ENCODE measurements at regions not wholly inside any gene's neighbourhood (a gene's known extent, or its start where the extent isn't known, plus 50 kb on each side); places are given as distances from the start of the nearest gene placed in this dataset.

DNA sequence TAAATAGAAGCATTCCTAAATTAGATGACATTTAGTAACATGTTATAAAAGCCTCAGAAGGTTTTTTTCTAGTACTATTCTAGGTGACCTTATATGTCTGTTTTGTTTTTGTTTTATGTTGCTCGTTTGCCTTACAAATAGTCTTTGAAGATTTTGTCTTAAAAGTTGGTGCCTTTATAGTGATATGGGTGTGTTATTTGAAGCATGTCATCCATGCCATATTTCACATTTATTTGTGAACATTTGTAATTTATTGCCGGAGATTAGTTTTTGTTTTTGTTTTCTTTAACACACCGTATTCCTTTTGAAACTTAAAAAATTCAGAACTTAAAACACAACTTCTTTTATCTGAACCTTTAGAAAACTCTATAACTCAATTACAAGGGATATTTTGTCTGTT lies 422.8 kb upstream of the PCDH9 start:
- H3K4me3 ChIP-seq: no peak overlapping the region
- intact Hi-C loops (cut with DNase I): no loop called here
- H3K9me3 ChIP-seq: no peaks in the 10 kb centered on the region
- H3K27ac ChIP-seq: no peak overlapping the region
- no peak for DNase-seq
- TF ChIP-seq, protein P1, sequence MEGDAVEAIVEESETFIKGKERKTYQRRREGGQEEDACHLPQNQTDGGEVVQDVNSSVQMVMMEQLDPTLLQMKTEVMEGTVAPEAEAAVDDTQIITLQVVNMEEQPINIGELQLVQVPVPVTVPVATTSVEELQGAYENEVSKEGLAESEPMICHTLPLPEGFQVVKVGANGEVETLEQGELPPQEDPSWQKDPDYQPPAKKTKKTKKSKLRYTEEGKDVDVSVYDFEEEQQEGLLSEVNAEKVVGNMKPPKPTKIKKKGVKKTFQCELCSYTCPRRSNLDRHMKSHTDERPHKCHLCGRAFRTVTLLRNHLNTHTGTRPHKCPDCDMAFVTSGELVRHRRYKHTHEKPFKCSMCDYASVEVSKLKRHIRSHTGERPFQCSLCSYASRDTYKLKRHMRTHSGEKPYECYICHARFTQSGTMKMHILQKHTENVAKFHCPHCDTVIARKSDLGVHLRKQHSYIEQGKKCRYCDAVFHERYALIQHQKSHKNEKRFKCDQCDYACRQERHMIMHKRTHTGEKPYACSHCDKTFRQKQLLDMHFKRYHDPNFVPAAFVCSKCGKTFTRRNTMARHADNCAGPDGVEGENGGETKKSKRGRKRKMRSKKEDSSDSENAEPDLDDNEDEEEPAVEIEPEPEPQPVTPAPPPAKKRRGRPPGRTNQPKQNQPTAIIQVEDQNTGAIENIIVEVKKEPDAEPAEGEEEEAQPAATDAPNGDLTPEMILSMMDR (IDR thresholded peaks at IDR 0.05): no peak
- no peak for TF ChIP-seq POLR2A (IDR thresholded peaks at IDR 0.05)
- peaks cover 0 to 3% (median 0%) of the 10 kb centered on the region in 12 donors for H3K4me1 ChIP-seq
- H3K27me3 ChIP-seq: no peaks in the 10 kb centered on the region
- H3K36me3 ChIP-seq: no peaks in the 10 kb centered on the region
- no peak for ATAC-seq
- WGBS, 4 donors: 66 to 76% (median 69%) methylated on average over 3 of the region's 3 CpGs

GRCh38 chr13:67651908-67652465 lies 421.9 kb upstream of the PCDH9 start:
- 29 to 40% (median 32%) methylated on average over 3 of the region's 3 CpGs for WGBS, 4 donors
- no peak for TF ChIP-seq POLR2A (IDR thresholded peaks at IDR 0.05)
- TF ChIP-seq, protein P1 (IDR thresholded peaks at IDR 0.05): no peak
- peaks cover 0 to 2% (median 0%) of the 10 kb centered on the region in 12 donors for H3K9me3 ChIP-seq
- no peaks in the 10 kb centered on the region for H3K36me3 ChIP-seq
- no peak overlapping the region for H3K27ac ChIP-seq
- H3K4me3 ChIP-seq: no peak overlapping the region
- no peaks in the 10 kb centered on the region for H3K27me3 ChIP-seq
- ATAC-seq: no peak
- H3K4me1 ChIP-seq: peaks cover 0 to 3% (median 0%) of the 10 kb centered on the region in 12 donors
- intact Hi-C loops (cut with DNase I): no loop called here
- DNase-seq: no peak

DNA sequence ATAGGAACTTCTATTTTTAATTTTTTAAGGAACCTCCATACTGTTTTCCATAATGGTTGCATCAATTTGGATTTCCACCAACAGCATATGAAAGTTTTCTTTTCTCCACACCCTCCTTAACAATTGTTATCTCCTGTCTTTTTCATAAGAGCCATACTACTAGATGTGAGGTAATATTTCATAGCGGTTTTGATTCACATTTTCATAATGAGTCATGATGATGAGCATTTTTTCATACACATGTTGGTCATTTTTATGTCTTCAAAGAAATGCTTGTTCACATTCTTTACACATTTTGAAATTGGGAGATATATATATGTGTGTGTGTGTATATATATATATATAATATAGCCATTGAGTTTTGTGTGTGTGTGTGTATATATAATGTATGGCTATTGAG lies 420.3 kb upstream of the PCDH9 start:
- Histone ChIP-seq H3K9me3 (peaks cover 0 to 2% (median 0%) of the 10 kb centered on the region in 12 donors), H3K27ac (no peak overlapping the region), H3K36me3 (no peaks in the 10 kb centered on the region), H3K27me3 (no peaks in the 10 kb centered on the region), H3K4me3 (no peak overlapping the region), H3K4me1 (peaks cover 0 to 3% (median 0%) of the 10 kb centered on the region in 12 donors)
- DNase-seq (no peak), ATAC-seq (no peak)
- WGBS, 4 donors: 83 to 91% (median 89%) methylated on average over 1 of the region's 1 CpG
- TF ChIP-seq POLR2A (IDR thresholded peaks at IDR 0.05): no peak
- TF ChIP-seq, protein P1 (IDR thresholded peaks at IDR 0.05): no peak
- intact Hi-C loops (cut with DNase I): no loop called here

- peaks cover 0 to 2% (median 0%) of the 10 kb centered on the region in 12 donors for H3K9me3 ChIP-seq
- H3K27ac ChIP-seq: no peak overlapping the region
- H3K36me3 ChIP-seq: no peaks in the 10 kb centered on the region
- no peak overlapping the region for H3K4me3 ChIP-seq
- H3K4me1 ChIP-seq: no peaks in the 10 kb centered on the region
- intact Hi-C loops (cut with DNase I): no loop called here
- no peaks in the 10 kb centered on the region for H3K27me3 ChIP-seq
- DNase-seq: no peak
- no peak for ATAC-seq
- WGBS, 4 donors: 57 to 78% (median 68%) methylated on average over 4 of the region's 4 CpGs
- TF ChIP-seq, protein P1 (IDR thresholded peaks at IDR 0.05): no peak
- TF ChIP-seq POLR2A (IDR thresholded peaks at IDR 0.05): no peak
Observed at GRCh38 chr13:67645874-67646467, 415.8 kb upstream of the PCDH9 start.

Data from heart left ventricle (tissue), 16 donors.